Suppressor macrophage treated with lipopolysaccharide for 1 hour (primary cell): ENCODE measurements at regions not wholly inside any gene's neighbourhood (a gene's known extent, or its start where the extent isn't known, plus 50 kb on each side); places are given as distances from the start of the nearest gene placed in this dataset.

Experiments used
- DNase-seq, 3 donors: peaks; one replicate each; pipeline ENCODE4 v3.0.0-alpha.2; 2020 to 2022

DNA sequence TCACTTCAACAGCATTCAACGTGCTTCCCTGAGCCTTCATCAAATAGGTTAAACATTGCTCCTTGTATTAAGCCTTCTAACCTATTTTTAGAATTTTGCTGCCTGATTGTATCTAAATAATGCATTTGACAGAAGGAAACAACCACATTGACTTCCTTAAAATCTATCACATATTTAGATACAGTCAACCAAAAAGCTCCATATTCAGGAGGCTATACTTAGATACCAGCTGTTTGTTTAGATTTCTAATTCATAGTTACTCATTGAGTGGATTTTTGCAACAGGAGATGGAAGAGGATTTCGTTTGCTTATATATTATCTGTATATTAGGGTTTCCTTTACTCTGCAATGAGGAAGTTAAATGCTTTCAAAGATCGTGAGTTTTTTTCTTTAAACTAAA, 241.1 kb upstream of the PPP1R2C start:
- DNase-seq = no peak

DNA sequence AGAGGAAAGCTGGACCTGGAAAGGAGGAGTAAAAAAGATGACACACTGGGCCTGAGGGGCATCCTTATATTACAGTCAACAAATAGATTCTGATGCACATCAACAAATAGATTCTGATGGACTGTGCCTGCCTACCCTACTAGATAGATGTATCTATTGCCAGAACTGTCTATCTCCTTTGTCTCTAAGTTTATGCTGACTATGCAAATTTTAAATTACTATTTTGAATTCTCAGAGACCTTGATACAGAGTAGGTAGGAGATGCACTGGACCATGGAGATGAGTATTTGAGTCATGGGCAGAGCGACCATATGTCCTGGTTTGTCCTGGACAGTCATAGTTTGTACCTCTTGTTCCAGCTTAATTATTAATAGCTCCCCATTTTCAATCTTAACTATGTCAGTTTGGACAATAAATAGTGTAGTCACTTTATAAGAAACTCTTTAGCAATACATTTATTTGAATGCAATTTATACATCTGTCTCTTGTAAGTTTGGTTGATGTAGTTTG, 247.9 kb upstream of the PPP1R2C start:
- no peak for DNase-seq

DNA sequence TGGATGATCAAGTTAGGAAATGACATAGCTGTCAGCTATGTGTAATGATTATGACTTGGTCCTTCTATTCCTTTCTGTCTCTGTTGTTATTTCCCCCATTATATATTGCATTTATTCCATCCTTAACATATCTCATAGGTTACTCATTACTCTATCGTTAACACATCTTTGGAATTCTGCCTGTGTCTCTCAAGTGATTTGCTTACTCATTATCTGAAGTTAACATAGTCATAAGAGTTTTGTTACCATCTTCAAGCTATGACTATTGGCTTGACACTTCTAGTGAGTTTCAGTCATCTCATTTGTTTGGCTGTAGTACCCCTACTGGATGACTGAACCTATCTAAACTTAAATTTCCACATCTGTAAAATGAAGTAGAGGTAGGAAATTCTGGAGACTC, 286.1 kb upstream of the PPP1R2C start:
- no peak for DNase-seq

DNA sequence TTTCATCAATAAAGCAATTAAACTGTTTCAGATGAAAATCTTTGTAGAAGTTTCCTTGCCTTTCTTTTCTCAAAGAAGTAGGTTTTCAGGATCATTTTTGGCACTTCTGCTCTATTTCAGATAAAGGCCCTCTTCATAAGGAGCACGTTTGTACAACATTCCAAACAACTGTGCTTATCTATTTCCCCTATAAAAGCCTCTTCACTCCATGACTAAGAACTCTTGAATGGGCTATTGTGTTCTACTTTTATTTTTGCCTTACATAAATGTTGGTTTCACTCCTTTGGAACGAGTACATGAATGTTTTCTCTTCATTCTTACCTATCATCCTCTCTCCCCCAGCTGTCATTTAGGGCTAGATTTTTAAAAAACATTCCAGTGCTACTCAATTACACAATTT, 288.0 kb upstream of the PPP1R2C start:
- no peak for DNase-seq

DNA sequence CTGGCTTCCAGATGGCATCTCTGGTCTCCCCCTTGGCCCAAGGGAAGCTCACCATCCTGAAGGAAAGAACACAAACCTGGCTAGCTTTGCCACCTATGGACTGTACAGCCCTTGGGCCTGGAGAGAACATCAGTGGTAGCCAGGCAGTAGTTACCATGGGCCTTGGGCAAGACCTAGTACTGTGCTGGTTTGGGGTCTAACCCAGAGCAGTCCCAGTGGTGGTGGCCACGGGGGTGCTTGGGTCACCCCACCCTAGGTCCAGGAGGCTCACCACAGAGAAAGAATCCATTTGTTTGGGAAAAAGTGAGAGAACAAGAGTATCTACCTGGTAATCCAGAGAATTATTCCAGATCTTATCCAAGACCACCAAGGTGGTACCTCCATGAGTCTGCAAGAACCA, 290.7 kb upstream of the PPP1R2C start:
- DNase-seq = no peak

DNA sequence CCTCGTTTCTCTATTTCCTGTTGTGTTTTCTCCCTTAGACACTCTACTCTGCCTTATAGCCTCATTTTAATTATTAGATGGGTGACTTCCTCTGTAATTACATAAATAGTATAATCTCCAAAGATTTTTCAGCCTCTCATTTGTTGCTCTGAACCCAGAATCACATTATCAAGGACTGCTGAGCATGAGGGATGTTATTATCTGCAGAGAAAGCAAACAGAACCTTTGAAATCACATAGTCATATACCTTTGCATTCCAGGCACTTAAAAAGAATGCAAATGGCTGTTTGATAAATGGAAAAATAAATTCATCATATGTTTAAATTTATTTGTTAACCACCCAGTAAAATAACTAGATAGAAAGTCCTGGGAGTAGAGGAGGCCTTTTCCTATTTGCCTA, 305.1 kb upstream of the PPP1R2C start:
- DNase-seq = no peak

DNA sequence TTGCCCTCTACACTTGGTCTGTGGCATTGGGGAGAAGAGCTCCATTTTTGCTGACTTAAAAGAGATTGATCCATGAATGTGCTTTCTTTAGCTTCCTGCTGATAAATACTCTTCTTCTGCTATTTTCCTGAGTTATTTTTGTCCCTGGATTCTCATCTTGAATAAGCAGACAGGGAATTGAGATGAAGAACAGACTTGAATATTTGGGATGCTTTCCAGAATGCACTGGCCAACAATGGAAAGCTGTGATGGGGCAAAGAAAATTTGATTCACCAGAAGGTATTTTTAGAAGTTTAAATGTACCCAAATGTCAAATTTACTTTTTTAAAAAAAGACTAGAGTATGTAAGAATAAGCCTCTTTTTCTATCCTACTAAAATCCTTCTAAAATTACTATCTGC, 309.9 kb upstream of the PPP1R2C start:
- no peak for DNase-seq

DNA sequence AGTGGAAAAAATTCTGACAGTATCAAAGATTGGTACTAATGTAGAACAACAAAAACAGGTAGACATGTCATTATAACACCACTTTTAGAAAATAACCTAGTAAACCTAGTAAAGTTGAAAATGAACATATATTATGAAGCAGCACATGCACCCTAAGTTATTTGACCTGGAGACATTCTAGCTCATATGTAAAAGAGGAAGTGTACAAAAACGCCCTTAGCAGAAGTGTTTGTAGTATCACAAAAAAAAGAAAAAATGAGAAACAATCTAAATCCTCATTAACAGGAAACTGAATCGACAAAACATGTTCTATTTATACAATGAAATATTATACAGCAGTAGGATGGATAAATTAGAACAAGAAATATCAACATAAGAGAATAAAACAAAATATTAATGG, 318.9 kb upstream of the PPP1R2C start:
- DNase-seq = peak in 1 of 3 donors; percentile 1

DNA sequence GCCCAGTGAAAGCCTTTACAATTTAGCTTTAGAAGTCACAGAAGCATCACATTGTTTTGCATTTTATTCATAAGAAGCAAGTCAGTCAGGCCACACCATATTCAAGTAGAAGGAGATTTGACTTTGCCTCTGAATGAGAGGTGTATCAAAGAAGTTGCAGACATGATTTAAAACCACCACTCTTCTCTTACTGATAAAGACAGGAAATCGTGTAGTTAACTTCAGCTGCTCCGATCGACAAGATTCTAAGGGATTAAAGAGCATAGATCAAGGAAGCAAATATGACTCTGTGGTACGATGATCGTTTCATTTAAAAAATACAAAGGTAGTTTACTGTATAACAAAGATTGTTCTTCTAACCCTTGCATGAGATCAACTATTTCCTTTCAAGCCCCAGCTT, 328.0 kb upstream of the PPP1R2C start:
- DNase-seq = no peak

DNA sequence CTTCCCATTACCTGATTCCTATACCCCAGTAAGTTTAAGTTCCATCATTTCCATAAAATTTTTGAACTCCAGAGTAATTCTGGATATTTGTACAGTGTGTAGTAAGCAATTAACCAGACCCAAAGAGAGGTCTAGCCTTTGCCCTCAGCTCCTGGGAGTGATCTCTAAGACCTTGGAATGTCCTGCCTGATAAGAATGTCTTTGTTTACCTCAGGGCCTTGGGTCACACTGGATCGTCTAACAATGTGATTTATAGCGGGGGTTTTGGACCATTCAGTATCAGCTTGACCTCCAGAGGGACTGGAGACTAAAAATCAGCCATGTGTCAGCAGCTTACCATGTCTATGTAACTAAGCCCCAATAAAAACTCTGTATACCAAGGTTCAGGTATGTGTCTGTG, 330.9 kb upstream of the PPP1R2C start:
- DNase-seq = no peak

DNA sequence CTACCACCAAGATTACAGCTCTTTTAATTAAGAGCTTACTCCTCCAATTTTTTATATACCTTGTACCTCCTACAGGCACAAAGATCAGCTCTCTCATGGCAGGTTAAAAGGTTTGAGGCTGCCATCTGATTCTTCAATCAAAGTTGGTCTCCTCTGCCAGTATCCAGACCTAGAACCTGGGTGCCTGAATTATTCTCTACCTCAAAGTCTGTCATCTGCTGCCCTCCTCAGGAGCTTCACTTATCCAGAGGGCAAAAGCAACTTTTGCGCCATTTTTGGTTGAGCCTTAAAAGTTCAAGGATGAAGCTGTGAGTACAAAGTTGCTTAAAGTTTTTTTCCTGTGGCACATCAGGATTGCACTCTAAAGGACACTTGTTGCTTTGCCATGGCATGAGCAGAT, 343.7 kb upstream of the PPP1R2C start:
- DNase-seq = peak in 2 of 3 donors; percentile 0 to 2

DNA sequence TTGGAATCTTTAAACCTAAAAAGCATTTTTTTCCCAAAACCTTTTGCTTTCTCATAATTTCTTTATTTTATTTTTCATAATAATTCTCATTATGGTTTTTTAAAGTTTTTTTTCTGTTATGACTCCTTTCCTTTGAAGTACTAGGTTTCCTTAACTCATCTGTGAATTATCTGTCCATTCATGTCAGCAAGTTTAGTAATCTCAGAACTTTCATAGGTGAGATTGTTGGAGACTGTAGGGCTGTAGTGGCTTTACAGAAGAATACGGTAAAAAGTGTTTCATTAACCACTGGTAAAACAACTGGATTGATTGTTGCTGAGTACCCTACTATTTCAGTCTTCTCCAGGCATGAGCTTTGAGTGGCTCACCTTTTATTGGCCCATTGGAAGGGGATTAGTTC, 361.7 kb upstream of the PPP1R2C start:
- no peak for DNase-seq

DNA sequence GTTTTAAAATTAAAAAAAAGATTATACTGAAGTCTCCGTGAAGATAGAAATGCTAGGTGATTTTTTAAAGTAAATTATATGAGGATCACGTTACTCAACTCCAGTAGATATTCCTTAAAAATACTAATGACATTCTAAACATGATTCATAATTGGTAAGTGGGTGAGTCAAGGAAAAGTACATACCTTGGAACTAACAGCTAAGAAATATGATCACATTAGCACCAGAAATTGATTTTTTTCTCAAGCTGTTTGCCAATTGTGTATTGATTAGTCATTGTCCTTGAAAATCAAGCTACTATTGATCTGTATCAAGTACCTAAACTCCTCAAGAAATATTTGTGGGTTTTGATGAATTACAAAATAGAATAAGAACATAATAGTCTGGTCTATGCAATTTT, 362.6 kb upstream of the PPP1R2C start:
- DNase-seq = no peak

DNA sequence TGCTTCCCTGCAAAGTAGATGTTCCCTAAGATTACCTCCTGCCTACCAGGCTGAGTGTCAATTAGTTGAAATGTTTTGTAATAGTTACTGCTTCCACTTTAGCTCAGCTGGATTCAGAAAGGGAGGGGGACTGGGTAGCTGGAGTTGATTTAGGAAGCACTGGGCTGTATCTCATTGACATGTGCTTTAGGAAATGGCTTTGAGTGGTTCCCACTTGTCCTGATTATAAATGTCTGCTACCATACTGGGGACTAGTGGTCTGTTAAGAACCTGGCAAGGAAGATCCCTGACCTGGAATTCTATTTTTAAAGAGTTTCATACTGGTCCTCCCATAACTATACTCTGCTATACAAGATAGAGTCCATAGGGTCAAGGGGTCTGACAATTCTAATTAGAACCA, 363.9 kb upstream of the PPP1R2C start:
- DNase-seq = no peak

DNA sequence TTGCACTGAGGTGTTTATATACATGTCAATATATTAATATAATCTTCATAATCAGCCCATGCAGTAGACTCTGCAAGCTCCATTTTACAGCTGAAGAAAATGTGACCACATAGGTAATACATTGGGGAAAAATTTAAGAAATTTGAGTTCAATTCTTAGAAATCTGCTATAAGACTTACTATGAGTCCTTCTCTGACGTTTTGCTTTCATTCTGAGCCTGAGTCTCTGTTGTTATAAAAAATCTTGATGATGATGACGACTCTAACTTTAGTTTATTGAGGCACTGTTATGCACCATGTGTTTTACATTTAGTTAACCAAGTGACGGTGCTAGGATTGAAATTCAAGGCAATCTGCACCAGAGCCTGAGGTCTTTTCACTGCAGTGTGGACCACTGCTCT, 370.3 kb upstream of the PPP1R2C start:
- no peak for DNase-seq

DNA sequence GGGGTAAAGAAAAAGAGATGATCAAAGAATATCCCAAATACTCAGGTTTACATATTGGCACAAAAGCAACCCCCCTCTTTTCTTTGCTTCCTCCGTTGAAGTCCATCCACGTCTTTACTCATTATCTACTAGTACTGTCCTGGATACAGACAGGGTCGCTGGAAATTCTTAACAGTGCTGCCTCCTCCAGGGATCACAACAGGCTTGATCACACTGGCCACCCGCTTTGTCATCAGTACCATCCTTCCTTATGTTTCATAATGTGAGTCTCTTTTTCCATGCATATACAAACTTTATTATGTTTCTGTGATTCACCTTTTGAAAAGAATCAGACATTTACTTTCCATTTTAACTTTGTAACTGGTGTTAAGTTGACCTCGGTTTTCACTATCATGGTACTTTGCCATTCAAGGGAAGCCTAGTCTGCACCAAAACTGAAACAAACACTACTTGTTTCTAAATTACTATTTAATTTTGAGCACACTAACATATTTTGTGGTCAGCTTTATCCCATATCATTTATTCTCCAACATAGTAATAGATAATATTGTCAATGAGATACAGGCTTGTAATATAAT, 387.5 kb upstream of the PPP1R2C start:
- no peak for DNase-seq

DNA sequence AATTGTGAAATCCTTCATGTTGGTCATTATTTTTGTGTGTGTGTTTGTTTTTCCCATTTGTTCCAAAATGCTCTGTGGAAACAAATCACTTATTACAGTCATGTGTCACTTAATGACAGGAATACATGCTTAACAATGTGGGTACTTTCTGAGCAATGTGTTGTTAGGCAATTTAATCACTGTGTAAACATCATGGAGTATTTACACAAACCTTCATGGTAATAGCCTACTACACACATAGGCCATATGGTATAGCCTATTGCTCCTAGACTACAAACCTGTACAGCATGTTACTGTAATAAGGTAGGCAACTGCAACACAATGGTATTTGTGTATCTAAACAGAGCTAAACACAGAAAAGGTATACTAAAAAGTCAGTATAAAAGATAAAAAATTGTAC, 388.9 kb upstream of the PPP1R2C start:
- no peak for DNase-seq

DNA sequence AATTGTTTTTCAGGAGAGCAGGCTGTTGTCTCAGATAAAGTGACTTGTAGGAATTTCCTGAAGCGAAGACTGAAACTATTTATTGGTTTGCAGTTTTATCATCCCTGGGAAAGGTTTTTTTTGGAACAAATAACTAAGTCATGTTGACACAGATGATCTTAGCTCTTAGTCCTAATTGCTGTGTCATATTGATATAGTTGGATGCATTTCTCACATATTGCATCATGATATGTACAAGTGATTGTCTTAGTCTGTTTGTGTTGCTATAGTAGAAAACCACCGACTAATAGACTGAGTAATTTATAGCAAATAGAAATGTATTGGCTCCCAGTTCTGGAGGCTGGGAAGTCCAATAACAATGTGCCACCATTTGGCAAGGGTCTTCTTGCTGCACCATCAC, 397.5 kb upstream of the PPP1R2C start:
- DNase-seq = no peak

DNA sequence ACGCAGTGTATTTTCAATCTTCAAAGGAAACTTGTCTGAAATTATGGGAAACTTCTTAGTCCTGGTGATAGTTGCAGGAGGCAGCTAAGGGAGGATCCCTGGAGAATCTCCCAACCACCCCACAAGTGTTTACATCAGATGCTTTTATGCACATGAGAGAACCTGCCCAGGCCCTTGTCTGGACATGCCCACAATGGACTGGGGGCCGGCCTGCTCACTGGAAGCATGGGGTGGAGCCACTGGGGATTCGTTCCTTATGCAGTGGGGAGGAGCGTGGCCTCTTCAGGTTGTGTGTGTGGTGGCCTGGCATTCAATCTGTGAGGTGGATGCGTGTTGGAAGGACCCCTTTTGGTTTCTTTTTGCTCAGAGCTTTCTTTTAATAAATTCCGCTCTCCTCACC, 398.7 kb upstream of the PPP1R2C start:
- no peak for DNase-seq

DNA sequence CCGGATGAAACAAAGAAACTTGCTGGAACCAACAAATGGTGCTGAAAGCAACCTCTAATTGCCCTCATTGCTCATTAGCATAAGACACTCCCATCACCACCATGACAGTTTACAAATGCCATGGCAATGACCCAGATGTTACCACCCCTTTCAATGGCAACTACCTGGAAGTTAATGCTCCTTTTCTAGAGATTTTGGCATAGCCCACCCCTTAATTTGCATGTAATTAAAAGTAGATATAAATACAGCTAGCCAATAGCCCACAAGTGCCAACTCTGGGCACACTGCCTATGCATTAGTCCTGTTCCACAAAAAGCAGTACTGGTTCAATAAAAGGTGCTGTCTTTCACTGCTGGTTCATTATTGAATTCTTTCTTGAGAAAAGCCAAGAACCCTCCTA, 410.3 kb upstream of the PPP1R2C start:
- DNase-seq = no peak

DNA sequence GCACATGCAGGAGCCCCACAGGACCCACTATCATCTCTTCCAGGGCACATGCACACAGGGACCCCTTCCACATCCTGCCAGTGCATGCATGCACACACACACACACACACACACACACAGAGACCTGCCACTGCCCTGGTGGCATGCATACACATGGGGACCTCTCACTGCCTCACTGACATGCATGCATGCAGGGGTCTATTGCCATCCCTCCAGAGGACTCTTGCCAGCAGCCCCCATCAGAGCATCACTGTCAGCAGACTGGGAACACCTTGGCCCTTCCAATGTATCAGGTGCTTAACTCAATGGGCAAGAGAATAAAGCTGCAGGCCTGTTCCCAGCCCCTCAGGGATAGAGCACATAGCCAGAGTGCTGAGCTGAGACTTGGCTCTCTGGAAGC, 433.6 kb upstream of the PPP1R2C start:
- no peak for DNase-seq

DNA sequence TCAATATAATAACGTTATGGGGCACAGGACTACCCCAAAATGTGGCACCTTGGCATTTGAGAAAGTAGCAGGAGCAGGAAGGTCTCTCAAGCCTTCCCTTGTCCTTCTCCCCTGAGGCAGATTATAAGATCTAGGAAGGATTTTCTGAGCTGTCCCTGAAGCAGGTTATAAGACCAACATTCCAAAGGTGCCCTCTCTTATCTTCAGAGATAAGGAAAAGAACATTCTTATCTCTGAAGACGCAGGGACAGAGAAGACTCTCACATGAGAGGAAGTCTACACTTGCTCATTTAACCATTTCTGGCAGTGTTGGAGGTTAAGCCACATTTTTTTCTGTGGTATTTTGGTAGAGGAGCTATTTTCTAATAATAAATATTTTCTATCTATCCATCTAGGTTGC, 437.9 kb upstream of the MAOA start:
- no peak for DNase-seq

DNA sequence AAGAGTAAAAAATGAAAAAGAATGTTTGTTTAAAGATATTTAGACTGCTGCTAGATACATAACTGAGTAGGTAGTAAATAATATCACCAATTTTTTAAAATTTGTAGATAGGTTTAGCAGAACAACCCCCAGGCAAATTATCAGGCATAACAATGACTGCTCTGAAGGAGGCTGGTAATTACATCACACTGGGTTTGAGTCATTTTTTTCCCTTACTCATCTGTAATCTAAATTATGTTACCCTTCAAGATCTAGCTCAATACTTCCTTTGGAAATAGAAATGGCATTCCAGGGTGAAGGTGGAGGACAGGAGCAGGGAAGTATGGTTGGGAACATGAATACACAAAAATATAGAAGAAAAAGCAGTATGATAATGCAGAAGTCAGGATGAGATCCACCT, 431.6 kb upstream of the MAOA start:
- DNase-seq = no peak

DNA sequence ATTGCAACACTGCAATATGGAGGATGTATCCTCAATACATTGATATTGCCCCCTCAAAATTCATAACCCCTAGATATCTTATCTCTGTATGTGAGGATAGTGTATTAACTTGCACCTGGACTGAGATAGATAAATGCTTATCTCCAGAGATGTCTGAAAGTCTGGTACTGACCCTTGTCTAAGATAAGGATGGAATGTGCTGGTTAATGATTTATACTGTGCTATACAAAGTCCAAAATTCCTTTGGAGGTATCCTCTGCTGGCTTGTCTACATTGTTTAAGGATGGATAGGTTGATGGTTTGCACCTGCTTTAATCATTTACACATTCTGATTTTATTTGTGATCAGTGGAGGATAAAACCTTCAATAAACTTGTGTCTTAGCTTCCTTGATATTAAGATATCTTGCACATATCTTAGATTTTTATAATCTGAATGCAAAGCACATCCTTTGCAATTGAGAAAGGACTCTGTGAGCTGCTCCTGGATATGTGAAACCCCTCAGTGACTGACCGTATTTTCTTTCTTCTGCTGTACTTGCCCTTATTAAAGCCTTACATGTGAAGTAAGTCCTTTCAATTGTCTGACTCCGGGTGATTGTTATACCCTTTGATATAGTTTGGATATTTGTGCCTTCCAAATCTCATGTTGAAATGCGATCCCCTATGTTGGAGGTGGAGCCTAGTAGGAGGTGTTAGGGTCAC, 430.3 kb upstream of the MAOA start:
- DNase-seq = no peak

DNA sequence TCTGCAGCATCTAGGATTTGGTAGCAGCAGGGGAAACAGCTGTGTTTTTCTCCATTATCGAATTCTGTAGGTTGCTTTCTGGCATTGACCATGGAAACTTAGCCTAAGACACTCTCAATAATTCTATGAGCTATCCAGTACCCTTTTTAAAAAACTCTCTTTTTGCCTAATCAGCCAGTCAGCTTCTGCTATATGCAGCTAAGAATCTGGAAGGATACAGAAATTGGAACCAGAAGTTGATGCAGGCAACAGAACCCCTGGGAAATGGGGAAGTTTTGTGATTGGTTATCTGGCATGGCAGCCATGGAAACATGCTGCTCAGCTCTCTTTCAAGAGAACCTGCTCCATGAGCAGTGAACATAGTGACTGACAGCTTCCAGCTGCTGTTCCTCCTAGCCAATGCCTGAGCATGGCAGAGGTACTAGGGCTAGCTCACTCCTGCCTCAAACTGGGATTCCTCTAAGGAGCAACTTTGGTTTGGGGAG, 417.6 kb upstream of the MAOA start:
- no peak for DNase-seq
